HFFc6 (cell line): ENCODE measurements at regions not wholly inside any gene's neighbourhood (a gene's known extent, or its start where the extent isn't known, plus 50 kb on each side); places are given as distances from the start of the nearest gene placed in this dataset.
"Not testable (repeated sequence)": the region's sequence is repeated elsewhere in the genome, so short reads cannot be mapped to it uniquely, and the experiment has no call there.

Source experiments
- DNase-seq: peaks from one replicate; pipeline ENCODE4 v3.0.0-alpha.2; 2018
- H3K27ac Mint-ChIP-seq: 2 replicates; pipeline ENCODE4 v1.8.0; 2020; ENCODE audit warnings: mild to moderate bottlenecking, mixed read lengths
- H3K27me3 Mint-ChIP-seq: 2 replicates; pipeline ENCODE4 v1.8.0; 2021; ENCODE audit warnings: mild to moderate bottlenecking, moderate library complexity, mixed read lengths; ENCODE audit not compliant: insufficient read depth
- H3K36me3 Mint-ChIP-seq: 2 replicates; pipeline ENCODE4 v1.8.0; 2021; ENCODE audit warnings: low read depth, mixed read lengths
- H3K4me1 Mint-ChIP-seq: 2 replicates; pipeline ENCODE4 v1.8.0; 2020; ENCODE audit warnings: low read depth, mixed read lengths
- H3K4me3 Mint-ChIP-seq: 2 replicates; pipeline ENCODE4 v1.8.0; 2020; ENCODE audit warnings: mild to moderate bottlenecking, moderate library complexity, mixed read lengths
- H3K9me3 Mint-ChIP-seq: 2 replicates; pipeline ENCODE4 v1.8.0; 2020; ENCODE audit warnings: mild to moderate bottlenecking, mixed read lengths
- TF ChIP-seq, protein P1 (sequence below): fragments of 200-600 bp; sonication (generic); IDR thresholded peaks from 2 replicates; pipeline ENCODE4 v1.5.0; 2021; ENCODE audit warnings: antibody characterized with exemption, mild to moderate bottlenecking

DNA sequence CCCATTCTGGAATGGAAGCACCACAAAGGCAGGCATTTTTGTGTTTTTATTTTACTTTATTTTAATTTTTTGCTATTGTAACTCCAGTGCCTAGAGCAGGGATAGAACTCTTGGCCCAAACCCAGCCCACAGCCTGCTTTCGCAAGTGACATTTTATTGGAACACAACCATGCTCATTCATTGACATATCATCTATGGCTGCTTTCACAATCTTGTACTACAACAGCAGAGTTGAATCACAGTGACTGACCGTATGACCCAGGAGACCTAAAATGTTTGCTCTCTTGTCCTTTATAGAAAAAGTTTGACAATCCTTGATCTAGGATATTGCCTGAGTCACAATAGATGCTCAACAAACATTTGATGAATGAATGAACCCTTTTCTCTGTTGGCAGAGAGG is 83.9 kb upstream of the ATP1A1 start:
- DNase-seq, result no peak
- Mint-ChIP-seq H3K27ac (no peak overlapping the region), H3K27me3 (peaks cover 7% of the 10 kb centered on the region)

DNA sequence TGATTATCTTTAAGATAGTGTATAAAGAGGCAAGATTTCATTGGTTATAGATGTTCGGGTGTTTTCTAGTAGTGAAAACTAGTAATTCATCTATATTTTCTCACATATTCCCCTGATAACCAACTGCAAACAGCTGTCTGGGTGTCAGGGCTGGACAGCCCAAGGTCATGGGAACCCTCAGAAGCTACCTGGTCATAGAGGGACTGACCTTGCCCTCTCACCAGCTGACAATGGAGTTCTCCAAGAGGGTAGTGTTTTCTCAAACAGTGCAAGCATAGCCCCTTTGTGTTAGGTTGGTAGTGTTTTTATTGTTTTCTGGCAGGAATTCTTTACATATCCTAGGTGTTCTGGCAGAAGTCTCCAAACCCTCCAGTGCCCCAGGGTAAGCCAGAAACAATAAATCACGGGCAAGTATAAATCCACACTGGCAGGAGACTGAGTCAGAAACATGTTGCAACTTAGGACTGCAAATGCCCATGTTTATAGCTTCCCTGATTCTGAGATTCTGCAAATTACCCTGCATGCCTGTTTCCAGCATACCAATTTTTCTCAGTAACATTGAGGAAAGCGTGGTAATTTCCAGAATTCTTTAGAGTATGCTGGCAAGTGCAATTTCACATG is 82.8 kb upstream of the ATP1A1 start:
- Mint-ChIP-seq H3K36me3 (no peaks in the 10 kb centered on the region), H3K27ac (no peak overlapping the region), H3K4me3 (no peak overlapping the region), H3K9me3 (no peaks in the 10 kb centered on the region), H3K27me3 (peaks cover 7% of the 10 kb centered on the region), H3K4me1 (peaks cover 13% of the 10 kb centered on the region; the same call in 1 of the 2 replicates)
- TF ChIP-seq, protein P1, sequence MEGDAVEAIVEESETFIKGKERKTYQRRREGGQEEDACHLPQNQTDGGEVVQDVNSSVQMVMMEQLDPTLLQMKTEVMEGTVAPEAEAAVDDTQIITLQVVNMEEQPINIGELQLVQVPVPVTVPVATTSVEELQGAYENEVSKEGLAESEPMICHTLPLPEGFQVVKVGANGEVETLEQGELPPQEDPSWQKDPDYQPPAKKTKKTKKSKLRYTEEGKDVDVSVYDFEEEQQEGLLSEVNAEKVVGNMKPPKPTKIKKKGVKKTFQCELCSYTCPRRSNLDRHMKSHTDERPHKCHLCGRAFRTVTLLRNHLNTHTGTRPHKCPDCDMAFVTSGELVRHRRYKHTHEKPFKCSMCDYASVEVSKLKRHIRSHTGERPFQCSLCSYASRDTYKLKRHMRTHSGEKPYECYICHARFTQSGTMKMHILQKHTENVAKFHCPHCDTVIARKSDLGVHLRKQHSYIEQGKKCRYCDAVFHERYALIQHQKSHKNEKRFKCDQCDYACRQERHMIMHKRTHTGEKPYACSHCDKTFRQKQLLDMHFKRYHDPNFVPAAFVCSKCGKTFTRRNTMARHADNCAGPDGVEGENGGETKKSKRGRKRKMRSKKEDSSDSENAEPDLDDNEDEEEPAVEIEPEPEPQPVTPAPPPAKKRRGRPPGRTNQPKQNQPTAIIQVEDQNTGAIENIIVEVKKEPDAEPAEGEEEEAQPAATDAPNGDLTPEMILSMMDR, result no peak
- peak; percentile 18 for DNase-seq

More for the DNA sequence above, 83.9 kb upstream of the ATP1A1 start:
- peaks cover 13% of the 10 kb centered on the region; the same call in 1 of the 2 replicates for H3K4me1 Mint-ChIP-seq
- H3K4me3 Mint-ChIP-seq, result no peak overlapping the region
- TF ChIP-seq, protein P1, result no peak
- H3K9me3 Mint-ChIP-seq, result no peaks in the 10 kb centered on the region
- H3K36me3 Mint-ChIP-seq, result no peaks in the 10 kb centered on the region

DNA sequence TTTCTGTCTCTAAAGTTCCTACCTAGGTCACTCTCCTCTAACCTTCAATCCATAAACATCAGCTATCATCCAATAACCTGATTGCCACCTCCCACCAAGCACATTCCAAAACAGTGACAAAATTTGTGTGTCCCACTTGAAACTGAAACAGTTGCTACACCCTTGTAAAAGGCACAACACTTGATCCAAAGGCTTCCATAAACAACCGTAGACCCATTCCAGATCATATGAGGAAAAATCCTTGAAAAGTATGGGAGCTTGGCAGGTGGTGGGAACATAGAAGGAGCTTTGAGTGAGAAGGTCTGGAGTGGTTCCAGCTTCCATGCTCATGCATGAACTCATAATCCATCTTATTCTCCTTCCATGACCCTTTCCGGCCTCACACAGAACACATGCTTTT is 82.0 kb upstream of the ATP1A1 start:
- H3K27ac Mint-ChIP-seq, result no peak overlapping the region
- no peaks in the 10 kb centered on the region for H3K9me3 Mint-ChIP-seq
- peaks cover 7% of the 10 kb centered on the region for H3K27me3 Mint-ChIP-seq
- H3K36me3 Mint-ChIP-seq, result no peaks in the 10 kb centered on the region
- no peak for DNase-seq
- TF ChIP-seq, protein P1, result no peak
- H3K4me3 Mint-ChIP-seq, result no peak overlapping the region
- peaks cover 11% of the 10 kb centered on the region; the same call in 1 of the 2 replicates for H3K4me1 Mint-ChIP-seq

DNA sequence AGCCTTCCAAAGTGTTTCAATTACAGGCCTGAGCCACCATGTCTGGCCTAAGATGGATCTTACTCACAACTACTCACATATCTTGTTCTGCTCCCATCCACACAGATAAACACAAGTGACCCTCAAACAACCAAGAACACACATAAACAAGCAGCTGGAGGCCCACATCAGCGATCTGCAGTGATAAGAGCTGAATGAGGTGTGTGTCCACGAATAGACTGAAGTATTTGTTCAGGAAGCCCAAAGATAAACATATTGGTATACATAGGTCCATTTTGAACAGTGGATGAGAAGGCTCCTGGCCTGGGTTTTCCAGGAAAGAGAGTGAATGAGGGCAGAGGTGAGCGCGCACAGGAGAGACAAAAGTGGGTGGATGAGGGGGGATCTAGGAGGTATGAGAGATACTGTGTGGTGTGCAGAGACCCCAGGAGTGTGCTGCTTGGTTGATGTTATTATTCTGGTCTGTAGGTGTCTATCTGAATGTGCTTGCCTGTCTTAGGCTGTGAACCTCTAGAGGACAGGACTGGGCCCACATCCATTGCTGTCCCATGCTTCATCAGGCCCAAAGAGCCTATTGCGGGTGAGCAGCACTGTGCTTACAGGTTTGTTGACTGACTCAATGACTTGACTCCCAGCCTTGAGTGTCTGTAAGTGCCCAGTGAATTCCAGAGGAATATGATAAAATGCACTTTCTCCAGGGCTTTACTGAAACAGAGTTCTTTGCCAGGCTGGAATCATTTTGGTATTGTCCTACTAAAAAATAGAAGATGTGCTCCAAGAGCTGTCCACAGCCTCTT is 79.9 kb upstream of the ATP1A1 start:
- TF ChIP-seq, protein P1, result no peak
- H3K27me3 Mint-ChIP-seq, result peaks cover 7% of the 10 kb centered on the region
- no peaks in the 10 kb centered on the region for H3K4me1 Mint-ChIP-seq
- no peak overlapping the region for H3K4me3 Mint-ChIP-seq
- peaks cover 5% of the 10 kb centered on the region; the same call in 1 of the 2 replicates for H3K9me3 Mint-ChIP-seq
- DNase-seq, result no peak
- no peaks in the 10 kb centered on the region; the same call in 1 of the 2 replicates for H3K36me3 Mint-ChIP-seq
- H3K27ac Mint-ChIP-seq, result no peak overlapping the region

DNA sequence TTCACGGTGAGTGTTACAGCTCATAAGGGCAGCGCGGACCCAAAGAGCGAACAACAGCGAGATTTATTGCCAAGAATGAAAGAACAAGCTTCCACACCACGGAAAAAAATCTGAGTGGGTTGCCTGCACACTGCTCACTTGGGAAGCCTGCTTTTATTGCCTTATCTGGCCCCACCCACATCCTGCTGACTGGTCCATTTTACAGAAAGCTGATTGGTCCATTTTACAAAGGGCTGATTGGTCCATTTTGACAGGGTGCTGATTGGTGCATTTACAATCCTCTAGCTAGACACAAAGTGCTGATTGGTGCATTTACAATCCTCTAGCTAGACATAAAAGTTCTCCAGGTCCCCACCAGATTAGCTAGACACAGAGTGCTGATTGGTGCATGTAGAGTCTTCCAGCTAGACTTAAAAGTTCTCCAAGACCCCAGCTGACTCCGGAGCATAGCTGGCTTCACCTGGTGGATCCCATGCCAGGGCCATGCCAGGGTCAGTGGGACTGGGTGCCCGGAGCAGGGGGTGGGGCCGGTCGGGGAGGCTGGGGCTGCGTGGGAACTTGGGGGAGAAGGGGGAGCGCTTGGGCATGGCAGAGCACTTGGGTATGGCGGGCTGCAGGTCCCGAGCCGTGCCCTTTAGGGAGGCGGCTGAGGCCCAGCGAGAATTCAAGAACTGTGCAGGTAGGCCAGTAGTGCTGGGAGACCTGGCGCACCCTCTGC is 75.4 kb upstream of the ATP1A1 start:
- Mint-ChIP-seq H3K4me1 (no peaks in the 10 kb centered on the region), H3K9me3 (peaks cover 5% of the 10 kb centered on the region; the same call in 1 of the 2 replicates), H3K27me3 (peaks cover 6% of the 10 kb centered on the region), H3K4me3 (no peak overlapping the region), H3K36me3 (no peaks in the 10 kb centered on the region; the same call in 1 of the 2 replicates), H3K27ac (no peak overlapping the region)
- TF ChIP-seq, protein P1, result no peak
- DNase-seq, result no peak

DNA sequence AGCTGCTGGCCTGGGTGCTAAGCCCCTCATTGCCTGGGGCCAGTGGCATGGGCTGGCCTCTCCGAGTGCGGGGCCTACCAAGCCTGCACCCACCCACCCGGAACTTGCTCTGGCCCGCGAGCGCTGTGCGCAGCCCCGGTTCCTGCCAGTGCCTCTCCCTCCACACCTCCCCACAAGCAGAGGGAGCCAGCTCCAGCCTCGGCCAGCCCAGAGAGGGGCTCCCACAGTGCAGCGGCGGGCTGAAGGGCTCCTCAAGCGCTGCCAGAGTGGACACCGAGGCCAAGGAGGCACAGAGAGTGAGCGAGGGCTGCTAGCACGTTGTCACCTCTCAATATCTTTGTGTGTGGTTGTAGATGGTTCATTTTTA is 74.8 kb upstream of the ATP1A1 start:
- H3K27me3 Mint-ChIP-seq, H3K27ac Mint-ChIP-seq, H3K9me3 Mint-ChIP-seq, H3K4me1 Mint-ChIP-seq, DNase-seq, H3K36me3 Mint-ChIP-seq, H3K4me3 Mint-ChIP-seq: not testable (repeated sequence)
